ENCODE measurements at regions not wholly inside any gene's neighbourhood (a gene's known extent, or its start where the extent isn't known, plus 50 kb on each side); places are given as distances from the start of the nearest gene placed in this dataset.
"Not testable (repeated sequence)": the region's sequence is repeated elsewhere in the genome, so short reads cannot be mapped to it uniquely, and the experiment has no call there.

DNA sequence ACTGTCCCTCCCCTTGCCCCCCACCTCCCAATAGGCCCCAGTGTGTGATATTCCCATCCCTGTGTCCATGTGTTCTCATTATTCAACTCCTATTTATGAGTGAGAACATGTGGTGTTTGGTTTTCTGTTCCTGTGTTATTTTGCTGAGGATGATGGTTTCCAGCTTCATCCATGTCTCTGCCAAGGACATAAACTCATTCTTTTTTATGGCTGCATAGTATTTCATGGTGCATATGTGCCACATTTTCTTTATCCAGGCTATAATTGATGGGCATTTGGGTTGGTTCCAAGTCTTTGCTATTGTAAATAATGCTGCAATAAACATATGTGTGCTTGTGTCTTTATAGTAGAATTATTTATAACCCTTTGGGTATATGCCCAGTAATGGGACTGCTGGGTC is 233.5 kb upstream of the MAF start:
- TF ChIP-seq, protein P1, sequence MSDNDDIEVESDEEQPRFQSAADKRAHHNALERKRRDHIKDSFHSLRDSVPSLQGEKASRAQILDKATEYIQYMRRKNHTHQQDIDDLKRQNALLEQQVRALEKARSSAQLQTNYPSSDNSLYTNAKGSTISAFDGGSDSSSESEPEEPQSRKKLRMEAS (CRISPR knock-in tag; IDR thresholded peaks at IDR 0.05), result not testable (repeated sequence)
- TF ChIP-seq, protein P2, sequence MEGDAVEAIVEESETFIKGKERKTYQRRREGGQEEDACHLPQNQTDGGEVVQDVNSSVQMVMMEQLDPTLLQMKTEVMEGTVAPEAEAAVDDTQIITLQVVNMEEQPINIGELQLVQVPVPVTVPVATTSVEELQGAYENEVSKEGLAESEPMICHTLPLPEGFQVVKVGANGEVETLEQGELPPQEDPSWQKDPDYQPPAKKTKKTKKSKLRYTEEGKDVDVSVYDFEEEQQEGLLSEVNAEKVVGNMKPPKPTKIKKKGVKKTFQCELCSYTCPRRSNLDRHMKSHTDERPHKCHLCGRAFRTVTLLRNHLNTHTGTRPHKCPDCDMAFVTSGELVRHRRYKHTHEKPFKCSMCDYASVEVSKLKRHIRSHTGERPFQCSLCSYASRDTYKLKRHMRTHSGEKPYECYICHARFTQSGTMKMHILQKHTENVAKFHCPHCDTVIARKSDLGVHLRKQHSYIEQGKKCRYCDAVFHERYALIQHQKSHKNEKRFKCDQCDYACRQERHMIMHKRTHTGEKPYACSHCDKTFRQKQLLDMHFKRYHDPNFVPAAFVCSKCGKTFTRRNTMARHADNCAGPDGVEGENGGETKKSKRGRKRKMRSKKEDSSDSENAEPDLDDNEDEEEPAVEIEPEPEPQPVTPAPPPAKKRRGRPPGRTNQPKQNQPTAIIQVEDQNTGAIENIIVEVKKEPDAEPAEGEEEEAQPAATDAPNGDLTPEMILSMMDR (IDR thresholded peaks at IDR 0.05), result not testable (repeated sequence)
- TF ChIP-seq, protein P3, sequence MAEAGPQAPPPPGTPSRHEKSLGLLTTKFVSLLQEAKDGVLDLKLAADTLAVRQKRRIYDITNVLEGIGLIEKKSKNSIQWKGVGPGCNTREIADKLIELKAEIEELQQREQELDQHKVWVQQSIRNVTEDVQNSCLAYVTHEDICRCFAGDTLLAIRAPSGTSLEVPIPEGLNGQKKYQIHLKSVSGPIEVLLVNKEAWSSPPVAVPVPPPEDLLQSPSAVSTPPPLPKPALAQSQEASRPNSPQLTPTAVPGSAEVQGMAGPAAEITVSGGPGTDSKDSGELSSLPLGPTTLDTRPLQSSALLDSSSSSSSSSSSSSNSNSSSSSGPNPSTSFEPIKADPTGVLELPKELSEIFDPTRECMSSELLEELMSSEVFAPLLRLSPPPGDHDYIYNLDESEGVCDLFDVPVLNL (CRISPR knock-in tag; IDR thresholded peaks at IDR 0.05; ENCODE audit: borderline replicate concordance, low read depth), result not testable (repeated sequence)
- TF ChIP-seq, protein P4, sequence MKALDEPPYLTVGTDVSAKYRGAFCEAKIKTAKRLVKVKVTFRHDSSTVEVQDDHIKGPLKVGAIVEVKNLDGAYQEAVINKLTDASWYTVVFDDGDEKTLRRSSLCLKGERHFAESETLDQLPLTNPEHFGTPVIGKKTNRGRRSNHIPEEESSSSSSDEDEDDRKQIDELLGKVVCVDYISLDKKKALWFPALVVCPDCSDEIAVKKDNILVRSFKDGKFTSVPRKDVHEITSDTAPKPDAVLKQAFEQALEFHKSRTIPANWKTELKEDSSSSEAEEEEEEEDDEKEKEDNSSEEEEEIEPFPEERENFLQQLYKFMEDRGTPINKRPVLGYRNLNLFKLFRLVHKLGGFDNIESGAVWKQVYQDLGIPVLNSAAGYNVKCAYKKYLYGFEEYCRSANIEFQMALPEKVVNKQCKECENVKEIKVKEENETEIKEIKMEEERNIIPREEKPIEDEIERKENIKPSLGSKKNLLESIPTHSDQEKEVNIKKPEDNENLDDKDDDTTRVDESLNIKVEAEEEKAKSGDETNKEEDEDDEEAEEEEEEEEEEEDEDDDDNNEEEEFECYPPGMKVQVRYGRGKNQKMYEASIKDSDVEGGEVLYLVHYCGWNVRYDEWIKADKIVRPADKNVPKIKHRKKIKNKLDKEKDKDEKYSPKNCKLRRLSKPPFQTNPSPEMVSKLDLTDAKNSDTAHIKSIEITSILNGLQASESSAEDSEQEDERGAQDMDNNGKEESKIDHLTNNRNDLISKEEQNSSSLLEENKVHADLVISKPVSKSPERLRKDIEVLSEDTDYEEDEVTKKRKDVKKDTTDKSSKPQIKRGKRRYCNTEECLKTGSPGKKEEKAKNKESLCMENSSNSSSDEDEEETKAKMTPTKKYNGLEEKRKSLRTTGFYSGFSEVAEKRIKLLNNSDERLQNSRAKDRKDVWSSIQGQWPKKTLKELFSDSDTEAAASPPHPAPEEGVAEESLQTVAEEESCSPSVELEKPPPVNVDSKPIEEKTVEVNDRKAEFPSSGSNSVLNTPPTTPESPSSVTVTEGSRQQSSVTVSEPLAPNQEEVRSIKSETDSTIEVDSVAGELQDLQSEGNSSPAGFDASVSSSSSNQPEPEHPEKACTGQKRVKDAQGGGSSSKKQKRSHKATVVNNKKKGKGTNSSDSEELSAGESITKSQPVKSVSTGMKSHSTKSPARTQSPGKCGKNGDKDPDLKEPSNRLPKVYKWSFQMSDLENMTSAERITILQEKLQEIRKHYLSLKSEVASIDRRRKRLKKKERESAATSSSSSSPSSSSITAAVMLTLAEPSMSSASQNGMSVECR (CRISPR knock-in tag; IDR thresholded peaks at IDR 0.05; ENCODE audit: borderline replicate concordance), result not testable (repeated sequence)
- not testable (repeated sequence) for TF ChIP-seq ESRRA (CRISPR knock-in tag; IDR thresholded peaks at IDR 0.05; ENCODE audit: borderline replicate concordance); ZNF121 (CRISPR knock-in tag; IDR thresholded peaks at IDR 0.05); FOXJ3 (CRISPR knock-in tag; IDR thresholded peaks at IDR 0.05; ENCODE audit: borderline replicate concordance); NR2C2 (CRISPR knock-in tag; IDR thresholded peaks at IDR 0.05); JAZF1 (CRISPR knock-in tag; IDR thresholded peaks at IDR 0.05); GRHL2 (CRISPR knock-in tag; IDR thresholded peaks at IDR 0.05; ENCODE audit: insufficient replicate concordance, severe bottlenecking); FOXP1 (CRISPR knock-in tag; IDR thresholded peaks at IDR 0.05; ENCODE audit: borderline replicate concordance)

Measured in WTC11 (cell line).